Mesothelial cell of epicardium (in vitro differentiated cells): ENCODE measurements at regions not wholly inside any gene's neighbourhood (a gene's known extent, or its start where the extent isn't known, plus 50 kb on each side); places are given as distances from the start of the nearest gene placed in this dataset.

Experiments
- DNase-seq, 2 experiments: peaks; one replicate each; pipeline ENCODE4 v3.0.0; 2021; ENCODE audit warnings: low spot score in 2 of 2; ENCODE audit not compliant: unreplicated experiment in 2 of 2
- H3K27ac Mint-ChIP-seq: 2 replicates; pipeline ENCODE4 v1.8.0; 2021; ENCODE audit warnings: mixed read lengths
- H3K27me3 Mint-ChIP-seq: 2 replicates; pipeline ENCODE4 v1.8.0; 2021; ENCODE audit warnings: low read depth, mixed read lengths
- H3K36me3 Mint-ChIP-seq: 2 replicates; pipeline ENCODE4 v1.8.0; 2021; ENCODE audit warnings: mixed read lengths
- H3K4me1 Mint-ChIP-seq: 2 replicates; pipeline ENCODE4 v1.8.0; 2021; ENCODE audit warnings: mixed read lengths
- H3K4me3 Mint-ChIP-seq: 2 replicates; pipeline ENCODE4 v1.8.0; 2021; ENCODE audit warnings: mild to moderate bottlenecking, moderate library complexity, mixed read lengths
- H3K9me3 Mint-ChIP-seq: 2 replicates; pipeline ENCODE4 v1.8.0; 2021; ENCODE audit warnings: mixed read lengths
- CTCF ChIP-seq: fragments of 200-600 bp; sonication (generic); IDR thresholded peaks from one replicate; pipeline ENCODE4 v1.5.0; 2021; ENCODE audit warnings: antibody characterized with exemption; ENCODE audit not compliant: unreplicated experiment

- Mint-ChIP-seq H3K27ac (no peak overlapping the region), H3K27me3 (no peaks in the 10 kb centered on the region), H3K36me3 (no peaks in the 10 kb centered on the region), H3K4me1 (peaks cover 13% of the 10 kb centered on the region), H3K4me3 (no peak overlapping the region), H3K9me3 (no peaks in the 10 kb centered on the region)
- no peak for TF ChIP-seq CTCF
- DNase-seq = no peak
These were observed 379.9 kb upstream of the RASGRP1 start for GRCh38 chr15:38944536-38944935.

DNA sequence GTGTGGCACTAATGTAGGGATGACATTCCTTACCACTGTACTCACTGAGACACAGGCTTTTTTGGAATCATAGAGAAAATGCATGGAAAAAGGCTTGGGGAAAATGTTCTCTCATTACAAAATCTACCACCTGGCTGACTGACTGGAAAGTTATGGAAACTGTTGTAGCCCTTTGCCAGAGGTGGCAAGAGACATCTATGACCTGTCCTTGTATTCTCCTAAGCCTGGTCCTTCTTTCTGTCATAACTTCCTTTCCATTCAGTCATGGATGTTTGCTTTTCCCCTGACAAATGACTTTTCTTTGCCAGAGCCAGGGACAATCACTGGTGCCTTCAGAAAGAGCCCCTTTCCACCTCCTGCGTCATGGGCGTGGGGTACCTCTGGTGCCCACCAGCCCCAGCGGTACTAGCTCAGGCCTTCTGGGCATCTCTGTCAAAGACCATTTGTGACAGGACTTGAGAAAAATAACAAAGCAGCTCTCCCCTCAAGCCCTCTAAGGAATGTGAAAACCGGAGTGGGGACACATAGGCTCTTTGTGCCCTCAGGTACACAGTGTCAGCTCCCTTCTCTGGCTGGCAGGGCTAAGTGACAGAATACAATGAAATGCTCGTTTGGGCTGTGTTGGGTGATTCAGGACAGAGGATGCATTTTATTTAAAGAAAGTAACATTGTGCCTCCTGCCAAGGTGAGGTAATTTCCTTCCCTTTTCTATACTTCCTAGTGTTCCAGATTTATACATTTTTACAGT, 381.1 kb upstream of the RASGRP1 start:
- Mint-ChIP-seq H3K9me3 (no peaks in the 10 kb centered on the region), H3K36me3 (no peaks in the 10 kb centered on the region), H3K4me3 (no peak overlapping the region), H3K27me3 (no peaks in the 10 kb centered on the region), H3K4me1 (peaks cover 13% of the 10 kb centered on the region), H3K27ac (no peak overlapping the region)
- TF ChIP-seq CTCF = no peak
- no peak for DNase-seq

DNA sequence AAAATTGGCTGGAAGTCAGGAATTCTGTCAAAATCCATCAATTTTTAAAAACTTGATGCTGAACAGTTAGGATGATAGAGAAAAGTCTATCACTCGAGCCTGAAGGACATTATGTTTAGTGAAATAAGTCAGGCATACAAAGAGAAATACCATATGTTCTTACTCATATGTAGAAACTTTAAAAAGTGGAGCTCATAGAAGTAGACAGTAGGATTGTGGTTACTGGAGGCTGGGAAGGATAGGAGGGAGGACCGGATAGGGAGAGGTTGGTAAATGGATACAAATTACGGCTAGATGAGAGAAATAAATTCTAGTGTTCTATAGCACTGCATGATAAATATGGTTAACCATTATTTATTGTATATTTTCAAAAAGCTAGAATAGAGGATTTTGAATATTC, 389.5 kb upstream of the RASGRP1 start:
- Mint-ChIP-seq H3K4me3 (no peak overlapping the region), H3K4me1 (no peaks in the 10 kb centered on the region), H3K36me3 (no peaks in the 10 kb centered on the region), H3K9me3 (no peaks in the 10 kb centered on the region), H3K27me3 (peaks cover 4% of the 10 kb centered on the region), H3K27ac (no peak overlapping the region)
- TF ChIP-seq CTCF = no peak
- no peak for DNase-seq

- H3K27me3 Mint-ChIP-seq = peaks cover 2% of the 10 kb centered on the region
- peaks cover 4% of the 10 kb centered on the region for H3K9me3 Mint-ChIP-seq
- no peak overlapping the region for H3K4me3 Mint-ChIP-seq
These were observed 396.8 kb upstream of the RASGRP1 start for GRCh38 chr15:38961456-38961855.

GRCh38 chr15:38961931-38962330, 397.3 kb upstream of the RASGRP1 start:
- Mint-ChIP-seq H3K9me3 (peaks cover 8% of the 10 kb centered on the region), H3K4me3 (no peak overlapping the region), H3K36me3 (no peaks in the 10 kb centered on the region), H3K4me1 (peaks cover 24% of the 10 kb centered on the region), H3K27ac (no peak overlapping the region), H3K27me3 (no peaks in the 10 kb centered on the region)
- no peak for DNase-seq
- TF ChIP-seq CTCF = no peak

More at GRCh38 chr15:38961456-38961855, 396.8 kb upstream of the RASGRP1 start:
- DNase-seq = no peak
- Mint-ChIP-seq H3K4me1 (peaks cover 24% of the 10 kb centered on the region), H3K27ac (no peak overlapping the region), H3K36me3 (no peaks in the 10 kb centered on the region)
- no peak for TF ChIP-seq CTCF

GRCh38 chr15:38972831-38973230, 408.2 kb upstream of the RASGRP1 start:
- Mint-ChIP-seq H3K4me1 (no peaks in the 10 kb centered on the region), H3K27ac (no peak overlapping the region), H3K36me3 (peaks cover 2% of the 10 kb centered on the region), H3K27me3 (no peaks in the 10 kb centered on the region), H3K4me3 (no peak overlapping the region), H3K9me3 (peaks cover 38% of the 10 kb centered on the region)
- no peak for DNase-seq
- no peak for TF ChIP-seq CTCF
